MM.1S (cell line): ENCODE measurements at regions not wholly inside any gene's neighbourhood (a gene's known extent, or its start where the extent isn't known, plus 50 kb on each side); places are given as distances from the start of the nearest gene placed in this dataset.

ENCODE experiments used
- DNase-seq: peaks from one replicate; pipeline ENCODE4 v3.0.0-alpha.2; 2015
- H2AFZ ChIP-seq: fragments of 300-600 bp; sonication (generic); 2 replicates; pipeline ENCODE4 v1.6.0; 2016; ENCODE audit warnings: antibody characterized with exemption, low read length
- H3F3A ChIP-seq: fragments of 300-600 bp; sonication (generic); 2 replicates; pipeline ENCODE4 v1.6.1; 2016; ENCODE audit warnings: mild to moderate bottlenecking, antibody characterized with exemption, low read length, moderate library complexity, mixed read lengths; ENCODE audit not compliant: insufficient read depth
- H3K27ac ChIP-seq: fragments of 300-600 bp; sonication (generic); 2 replicates; pipeline ENCODE4 v1.5.1; 2016; ENCODE audit warnings: mild to moderate bottlenecking, low read length
- H3K27me3 ChIP-seq: fragments of 300-600 bp; sonication (generic); replicated peaks from 2 replicates; pipeline ENCODE4 v1.6.0; 2016; ENCODE audit warnings: low read length; ENCODE audit not compliant: insufficient read depth
- H3K36me3 ChIP-seq: fragments of 300-600 bp; sonication (generic); replicated peaks from 2 replicates; pipeline ENCODE4 v1.6.1; 2016; ENCODE audit warnings: mild to moderate bottlenecking, low read length, mixed read lengths; ENCODE audit not compliant: insufficient read depth
- H3K4me1 ChIP-seq: fragments of 300-600 bp; sonication (generic); 2 replicates; pipeline ENCODE4 v1.6.1; 2016; ENCODE audit warnings: low read length, mixed read lengths
- H3K4me2 ChIP-seq: fragments of 300-600 bp; sonication (generic); 2 replicates; pipeline ENCODE4 v1.6.0; 2016; ENCODE audit warnings: low read depth, low read length
- H3K4me3 ChIP-seq: fragments of 300-600 bp; sonication (generic); 2 replicates; pipeline ENCODE4 v1.5.1; 2016; ENCODE audit warnings: low read length, mixed read lengths
- H3K79me2 ChIP-seq: fragments of 300-600 bp; sonication (generic); 2 replicates; pipeline ENCODE4 v1.6.1; 2016; ENCODE audit warnings: mixed run types, low read length, mixed read lengths
- H3K9ac ChIP-seq: fragments of 300-600 bp; sonication (generic); 2 replicates; pipeline ENCODE4 v1.6.1; 2016; ENCODE audit warnings: low read length, mixed read lengths
- H3K9me2 ChIP-seq: fragments of 300-600 bp; sonication (generic); replicated peaks from 2 replicates; pipeline ENCODE4 v1.6.1; 2016; ENCODE audit warnings: mild to moderate bottlenecking, low read length, mixed read lengths; ENCODE audit not compliant: insufficient read depth
- H3K9me3 ChIP-seq: fragments of 300-600 bp; sonication (generic); replicated peaks from 2 replicates; pipeline ENCODE4 v1.6.1; 2016; ENCODE audit warnings: mild to moderate bottlenecking, low read length, mixed read lengths; ENCODE audit not compliant: insufficient read depth
- H4K20me1 ChIP-seq: fragments of 300-600 bp; sonication (generic); 2 replicates; pipeline ENCODE4 v1.6.1; 2016; ENCODE audit warnings: mild to moderate bottlenecking, low read length, moderate library complexity, mixed read lengths; ENCODE audit not compliant: insufficient read depth
- CTCF ChIP-seq: fragments of 300-600 bp; sonication (generic); IDR thresholded peaks from 2 replicates; pipeline ENCODE4 v1.5.1; 2016; ENCODE audit warnings: antibody characterized with exemption, low read length, mixed read lengths
- EZH2 ChIP-seq: fragments of 300-600 bp; sonication (generic); optimal IDR thresholded peaks from 2 replicates; pipeline ENCODE3; 2017; ENCODE audit warnings: low read depth, mild to moderate bottlenecking, antibody characterized with exemption, low read length, mixed read lengths
- EZH2phosphoT487 ChIP-seq: fragments of 300-600 bp; sonication (generic); IDR thresholded peaks from 2 replicates; pipeline ENCODE4 v1.6.1; 2018; ENCODE audit warnings: antibody characterized with exemption, low read length

DNA sequence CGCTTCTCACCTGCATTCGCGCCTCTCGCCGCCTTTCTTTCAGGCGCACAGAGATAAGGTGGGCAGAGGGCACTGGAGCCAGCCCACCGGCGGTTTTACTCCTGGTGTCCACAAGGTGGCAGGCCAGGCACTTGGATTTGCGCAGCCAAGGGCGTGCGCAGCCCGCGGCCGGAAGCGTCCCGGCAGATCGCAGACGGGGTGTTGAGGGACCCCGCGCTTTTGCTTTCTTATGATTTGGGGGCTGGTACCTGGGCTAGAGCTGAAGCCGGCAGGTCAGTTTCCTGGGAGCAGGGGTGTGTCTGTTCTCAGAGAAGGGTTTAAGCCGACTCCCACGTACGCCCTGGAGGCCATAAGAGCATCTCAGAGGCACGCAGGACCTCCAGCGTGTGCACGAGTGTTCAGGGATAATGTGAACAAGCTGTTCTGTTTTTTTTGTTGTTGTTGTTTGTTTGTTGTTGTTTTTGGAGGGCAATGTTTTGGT is 305.6 kb upstream of the CXCR4 start:
- H3K36me3 ChIP-seq = no peaks in the 10 kb centered on the region
- H3K4me1 ChIP-seq = peaks cover 6% of the 10 kb centered on the region; the same call in 1 of the 2 replicates
- peak; percentile 88 for DNase-seq
- peak overlapping the region; percentile 68 for H3K4me3 ChIP-seq
- no peaks in the 10 kb centered on the region for H3K79me2 ChIP-seq
- no peak for TF ChIP-seq EZH2
- TF ChIP-seq EZH2phosphoT487 = no peak
- peak; percentile 87 for TF ChIP-seq CTCF
- peak overlapping the region; percentile 89 for H2AFZ ChIP-seq
- H3K9me3 ChIP-seq = no peaks in the 10 kb centered on the region
- no peaks in the 10 kb centered on the region for H3F3A ChIP-seq
- 0 out of 2 replicates have a peak, but pooled peaks cover 3% of the 10 kb centered on the region for H3K27me3 ChIP-seq
- no peak overlapping the region for H3K27ac ChIP-seq
- no peaks in the 10 kb centered on the region for H4K20me1 ChIP-seq
- peak overlapping the region; percentile 27; the same call in 1 of the 2 replicates for H3K9ac ChIP-seq
- H3K4me2 ChIP-seq = peak overlapping the region; percentile 69
- H3K9me2 ChIP-seq = no peaks in the 10 kb centered on the region

- Histone ChIP-seq H2AFZ (peak overlapping the region; percentile 89; the same call in 1 of the 2 replicates), H3K4me2 (peak overlapping the region; percentile 69; the same call in 1 of the 2 replicates)
Measured at GRCh38 chr2:136422512-136422911, 304.6 kb upstream of the CXCR4 start.

DNA sequence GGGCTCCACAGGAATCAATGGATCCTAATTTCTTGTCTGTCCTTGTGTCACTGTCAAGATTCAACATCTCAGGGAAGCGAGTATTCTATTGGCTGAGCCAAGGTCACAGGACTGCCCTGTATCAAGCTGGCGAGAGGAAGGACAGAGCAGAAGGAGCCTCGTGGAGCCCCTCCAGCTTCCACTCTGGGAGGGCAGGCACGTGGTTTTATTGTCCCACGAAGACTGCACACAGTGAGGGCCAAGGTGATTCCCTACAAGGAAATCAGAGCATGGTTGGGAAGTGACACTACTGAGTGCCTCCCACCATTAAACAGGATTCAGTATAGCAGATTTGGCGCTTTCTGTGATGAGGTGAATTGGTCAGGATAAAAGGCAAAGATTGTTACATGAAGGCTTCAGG is 302.4 kb upstream of the CXCR4 start:
- no peaks in the 10 kb centered on the region for H3K79me2 ChIP-seq
- no peaks in the 10 kb centered on the region for H3K36me3 ChIP-seq
- H2AFZ ChIP-seq = no peak overlapping the region
- H3F3A ChIP-seq = no peaks in the 10 kb centered on the region
- no peak overlapping the region for H3K9ac ChIP-seq
- no peak overlapping the region for H3K4me2 ChIP-seq
- H3K4me3 ChIP-seq = no peak overlapping the region
- no peaks in the 10 kb centered on the region for H4K20me1 ChIP-seq
- H3K4me1 ChIP-seq = peaks cover 6% of the 10 kb centered on the region; the same call in 1 of the 2 replicates
- H3K9me3 ChIP-seq = no peaks in the 10 kb centered on the region
- 0 out of 2 replicates have a peak, but pooled peaks cover 3% of the 10 kb centered on the region for H3K27me3 ChIP-seq
- no peak overlapping the region for H3K27ac ChIP-seq
- no peak for TF ChIP-seq EZH2phosphoT487
- no peak for TF ChIP-seq EZH2
- TF ChIP-seq CTCF = no peak
- H3K9me2 ChIP-seq = no peaks in the 10 kb centered on the region
- no peak for DNase-seq

More at GRCh38 chr2:136422512-136422911, 304.6 kb upstream of the CXCR4 start:
- no peaks in the 10 kb centered on the region for H3K79me2 ChIP-seq
- H3K9me2 ChIP-seq = no peaks in the 10 kb centered on the region
- no peak for TF ChIP-seq EZH2phosphoT487
- TF ChIP-seq EZH2 = no peak
- no peak for TF ChIP-seq CTCF
- no peaks in the 10 kb centered on the region for H3F3A ChIP-seq
- no peaks in the 10 kb centered on the region for H3K36me3 ChIP-seq
- H3K9ac ChIP-seq = peak overlapping the region; percentile 27; the same call in 1 of the 2 replicates
- H3K4me1 ChIP-seq = peaks cover 6% of the 10 kb centered on the region; the same call in 1 of the 2 replicates
- 0 out of 2 replicates have a peak, but pooled peaks cover 3% of the 10 kb centered on the region for H3K27me3 ChIP-seq
- no peaks in the 10 kb centered on the region for H3K9me3 ChIP-seq
- peak overlapping the region; percentile 68 for H3K4me3 ChIP-seq
- DNase-seq = peak; percentile 53
- H4K20me1 ChIP-seq = no peaks in the 10 kb centered on the region
- H3K27ac ChIP-seq = no peak overlapping the region
